ENCODE measurements at regions not wholly inside any gene's neighbourhood (a gene's known extent, or its start where the extent isn't known, plus 50 kb on each side); places are given as distances from the start of the nearest gene placed in this dataset.

DNA sequence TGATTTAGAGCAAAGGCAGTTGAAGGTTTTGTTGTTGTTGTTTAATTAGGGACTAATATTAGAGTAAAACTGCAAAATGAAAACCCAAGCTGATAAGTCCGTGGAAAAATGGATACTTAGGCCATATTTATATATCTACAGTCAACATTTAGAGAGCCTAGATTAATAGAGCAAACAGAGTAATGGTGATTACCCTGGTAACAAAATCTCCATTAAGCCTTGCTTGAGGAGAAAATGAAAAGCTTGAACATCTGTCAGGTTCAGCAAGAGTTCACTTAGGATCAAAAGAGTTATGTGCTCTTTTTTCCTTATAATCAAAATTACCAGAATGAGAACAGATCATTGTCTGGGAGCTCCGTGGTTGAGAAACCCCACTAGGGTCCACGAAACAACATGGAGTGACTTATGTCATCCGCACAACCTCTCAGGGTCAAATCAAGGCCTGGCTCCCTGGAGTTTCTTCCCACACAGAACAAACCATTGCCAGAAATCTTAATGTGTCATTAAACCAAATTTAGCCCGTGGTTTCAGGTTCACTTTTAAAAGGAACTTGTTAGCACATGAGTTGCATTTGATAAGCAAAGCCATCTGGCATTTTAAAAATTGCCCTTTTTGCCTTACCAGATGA, 381.2 kb downstream of the GABRB3 start:
- peaks cover 8% of the 10 kb centered on the region for H3K36me3 Mint-ChIP-seq
- no peak overlapping the region for H3K27ac Mint-ChIP-seq
- DNase-seq (no peak), ATAC-seq (no peak)
- H3K4me3 Mint-ChIP-seq = no peak overlapping the region
- peaks cover 5 to 11% of the 10 kb centered on the region in 2 donors for H3K9me3 Mint-ChIP-seq
- intact Hi-C loops (cut with micrococcal nuclease) = no loop called here
- WGBS (ENCODE audit: insufficient coverage) = 66% methylated on average over 4 of the region's 5 CpGs
- Histone ChIP-seq H3K36me3 (ENCODE audit: control insufficient read depth, insufficient read depth, low read length) (no peaks in the 10 kb centered on the region), H3K4me3 (ENCODE audit: low read length) (no peak overlapping the region), H3K27ac (ENCODE audit: low read length) (no peak overlapping the region), H3K9me3 (ENCODE audit: control insufficient read depth, insufficient read depth, low read length) (peaks cover 4% of the 10 kb centered on the region), H3K27me3 (ENCODE audit: control insufficient read depth, insufficient read depth, low read length) (no peaks in the 10 kb centered on the region), H3K4me1 (ENCODE audit: control insufficient read depth, insufficient read depth, low read length) (no peaks in the 10 kb centered on the region)
- TF ChIP-seq CTCF (IDR thresholded peaks at IDR 0.05) = no peak
- no peaks in the 10 kb centered on the region for H3K4me1 Mint-ChIP-seq
- H3K27me3 Mint-ChIP-seq (ENCODE audit: low read depth in 2 of 2) = no peaks in the 10 kb centered on the region

DNA sequence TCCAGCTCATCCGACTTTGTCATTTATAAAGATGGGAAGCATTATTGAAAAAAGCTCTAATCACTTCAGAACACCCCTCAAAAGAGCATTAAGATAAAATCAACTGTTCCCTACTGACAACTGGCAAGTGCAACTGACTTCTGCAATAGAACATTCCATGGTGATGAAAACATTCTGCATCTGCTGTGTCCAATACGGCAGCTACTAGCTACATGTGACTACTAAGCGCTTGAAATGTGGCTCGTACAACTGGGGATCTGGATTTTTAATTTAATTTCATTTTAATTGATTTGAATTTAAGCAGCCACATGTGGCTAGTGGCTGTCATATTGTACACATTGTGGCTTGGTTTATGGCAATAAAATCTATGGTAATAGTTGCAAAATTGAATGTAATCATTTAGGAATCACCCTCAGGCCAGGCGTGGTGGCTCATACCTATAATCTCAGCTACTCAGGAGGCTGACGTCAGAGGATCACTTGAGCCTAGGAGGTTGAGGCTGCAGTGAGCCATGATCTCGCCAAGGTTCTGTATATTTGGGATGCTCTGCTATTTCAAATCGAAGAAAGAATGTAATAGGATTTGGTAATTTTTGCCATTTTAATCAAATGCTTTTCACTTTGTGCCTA, 390.3 kb downstream of the GABRB3 start:
- WGBS (ENCODE audit: insufficient coverage) = 83% methylated on average over 8 of the region's 8 CpGs
- Histone ChIP-seq H3K9me3 (ENCODE audit: control insufficient read depth, insufficient read depth, low read length) (peaks cover 7% of the 10 kb centered on the region), H3K36me3 (ENCODE audit: control insufficient read depth, insufficient read depth, low read length) (no peaks in the 10 kb centered on the region), H3K27ac (ENCODE audit: low read length) (no peak overlapping the region), H3K4me1 (ENCODE audit: control insufficient read depth, insufficient read depth, low read length) (no peaks in the 10 kb centered on the region), H3K27me3 (ENCODE audit: control insufficient read depth, insufficient read depth, low read length) (no peaks in the 10 kb centered on the region), H3K4me3 (ENCODE audit: low read length) (no peak overlapping the region)
- Mint-ChIP-seq H3K4me1 (no peaks in the 10 kb centered on the region), H3K27me3 (ENCODE audit: low read depth in 2 of 2) (no peaks in the 10 kb centered on the region), H3K9me3 (peaks cover 16 to 20% of the 10 kb centered on the region in 2 donors), H3K27ac (no peak overlapping the region), H3K4me3 (no peak overlapping the region), H3K36me3 (no peaks in the 10 kb centered on the region)
- intact Hi-C loops (cut with micrococcal nuclease) = no loop called here
- DNase-seq (no peak), ATAC-seq (no peak)
- TF ChIP-seq CTCF (IDR thresholded peaks at IDR 0.05) = no peak

- Mint-ChIP-seq H3K9me3 (peaks cover 14 to 19% of the 10 kb centered on the region in 2 donors), H3K27ac (no peak overlapping the region)
Measured at GRCh38 chr15:26378304-26378703, 394.6 kb downstream of the GABRB3 start.

More at GRCh38 chr15:26378304-26378703, 394.6 kb downstream of the GABRB3 start:
- H3K27ac ChIP-seq (ENCODE audit: low read length) = no peak overlapping the region
- no peaks in the 10 kb centered on the region for H3K36me3 Mint-ChIP-seq
- no peak for TF ChIP-seq CTCF (IDR thresholded peaks at IDR 0.05)
- H3K9me3 ChIP-seq (ENCODE audit: control insufficient read depth, insufficient read depth, low read length) = peaks cover 18% of the 10 kb centered on the region
- ATAC-seq (no peak), DNase-seq (no peak)
- H3K27me3 Mint-ChIP-seq (ENCODE audit: low read depth in 2 of 2) = no peaks in the 10 kb centered on the region
- H3K27me3 ChIP-seq (ENCODE audit: control insufficient read depth, insufficient read depth, low read length) = no peaks in the 10 kb centered on the region
- H3K4me3 ChIP-seq (ENCODE audit: low read length) = no peak overlapping the region
- H3K4me3 Mint-ChIP-seq = no peak overlapping the region
- no peaks in the 10 kb centered on the region for H3K36me3 ChIP-seq (ENCODE audit: control insufficient read depth, insufficient read depth, low read length)
- 55% methylated on average over 2 of the region's 2 CpGs for WGBS (ENCODE audit: insufficient coverage)
- no peaks in the 10 kb centered on the region for H3K4me1 ChIP-seq (ENCODE audit: control insufficient read depth, insufficient read depth, low read length)
- H3K4me1 Mint-ChIP-seq = no peaks in the 10 kb centered on the region
- intact Hi-C loops (cut with micrococcal nuclease) = no loop called here

Data from natural killer cell (primary cell).